ENCODE measurements at regions not wholly inside any gene's neighbourhood (a gene's known extent, or its start where the extent isn't known, plus 50 kb on each side); places are given as distances from the start of the nearest gene placed in this dataset.

GRCh38 chr13:33541456-33541855 is 255.9 kb upstream of the STARD13 start:
- no peak for TF ChIP-seq FOXP2 (optimal IDR thresholded peaks at IDR 0.05; ENCODE audit: borderline replicate concordance, extremely low read depth, extremely low read length, insufficient read depth)
- TF ChIP-seq POLR2AphosphoS5 (IDR thresholded peaks at IDR 0.05; ENCODE audit: low read depth, low read length): no peak
- TF ChIP-seq TAF1 (IDR thresholded peaks at IDR 0.05; ENCODE audit: borderline replicate concordance, insufficient read depth, low read length): no peak
- no peak for TF ChIP-seq REST (IDR thresholded peaks at IDR 0.05; ENCODE audit: insufficient read depth in 1 of 2, low read depth in 2 of 2, low read length in 2 of 2)
